Neutrophil (primary cell): ENCODE measurements at regions not wholly inside any gene's neighbourhood (a gene's known extent, or its start where the extent isn't known, plus 50 kb on each side); places are given as distances from the start of the nearest gene placed in this dataset.

Experiments
- H3K27ac ChIP-seq: fragments of 200-600 bp; sonication (generic); 2 replicates; pipeline ENCODE4 v1.5.1; 2016; ENCODE audit warnings: mild to moderate bottlenecking, moderate library complexity
- H3K27me3 ChIP-seq: fragments of 200-600 bp; sonication (generic); 2 replicates; pipeline ENCODE4 v1.6.0; 2016; ENCODE audit warnings: mild to moderate bottlenecking
- H3K36me3 ChIP-seq: fragments of 200-600 bp; sonication (generic); 2 replicates; pipeline ENCODE4 v1.5.1; 2017
- H3K4me1 ChIP-seq, 2 experiments: fragments of 200-600 bp in 1 of 2; sonication (generic) in 1 of 2; 1 replicate in 1 of 2; 2 replicates in 1 of 2; pipeline versions ENCODE4 v1.5.1 to v1.6.1; 2013 to 2016; ENCODE audit warnings: low read depth in 1 of 2, low read length in 1 of 2, mild to moderate bottlenecking in 1 of 2, moderate library complexity in 1 of 2; ENCODE audit not compliant: control insufficient read depth in 1 of 2, insufficient read depth in 1 of 2
- H3K4me3 ChIP-seq, 2 experiments: fragments of 200-600 bp in 1 of 2; sonication (generic) in 1 of 2; 1 replicate in 1 of 2; 2 replicates in 1 of 2; pipeline ENCODE4 v1.5.1; 2013 to 2016; ENCODE audit warnings: low read depth in 1 of 2, low read length in 1 of 2, mild to moderate bottlenecking in 1 of 2, moderate library complexity in 1 of 2
- H3K9me3 ChIP-seq: fragments of 200-600 bp; sonication (generic); 2 replicates; pipeline ENCODE4 v1.5.1; 2016
- TF ChIP-seq, protein P1 (sequence below): fragments of 200-600 bp; sonication (generic); IDR thresholded peaks from 2 replicates; pipeline ENCODE4 v1.5.1; 2016; ENCODE audit warnings: antibody characterized with exemption

DNA sequence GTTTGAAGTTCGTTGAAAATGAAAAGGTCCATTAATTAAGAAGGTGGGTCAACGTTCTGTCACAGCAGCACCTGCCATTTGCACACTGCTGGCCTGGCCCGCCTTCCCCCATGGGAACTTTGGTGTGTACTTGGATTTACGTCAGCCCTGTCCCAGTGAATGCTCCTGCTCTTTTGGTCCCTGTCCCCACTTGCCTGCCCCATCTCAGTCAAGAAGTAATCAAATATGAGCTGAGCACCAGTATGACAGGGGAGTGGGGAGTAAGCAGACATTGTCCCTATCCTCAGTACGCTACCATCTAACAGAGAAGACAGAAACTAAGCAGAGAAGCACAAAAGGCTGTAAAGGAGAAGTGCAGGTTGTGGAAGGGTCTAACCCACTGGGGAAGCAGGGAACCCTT lies 65.1 kb downstream of the SLC4A3 start:
- Histone ChIP-seq H3K4me1 (no peaks in the 10 kb centered on the region), H3K9me3 (no peaks in the 10 kb centered on the region), H3K4me3 (no peak overlapping the region), H3K27ac (no peak overlapping the region), H3K36me3 (no peaks in the 10 kb centered on the region), H3K27me3 (peaks cover 85% of the 10 kb centered on the region)
- TF ChIP-seq, protein P1, sequence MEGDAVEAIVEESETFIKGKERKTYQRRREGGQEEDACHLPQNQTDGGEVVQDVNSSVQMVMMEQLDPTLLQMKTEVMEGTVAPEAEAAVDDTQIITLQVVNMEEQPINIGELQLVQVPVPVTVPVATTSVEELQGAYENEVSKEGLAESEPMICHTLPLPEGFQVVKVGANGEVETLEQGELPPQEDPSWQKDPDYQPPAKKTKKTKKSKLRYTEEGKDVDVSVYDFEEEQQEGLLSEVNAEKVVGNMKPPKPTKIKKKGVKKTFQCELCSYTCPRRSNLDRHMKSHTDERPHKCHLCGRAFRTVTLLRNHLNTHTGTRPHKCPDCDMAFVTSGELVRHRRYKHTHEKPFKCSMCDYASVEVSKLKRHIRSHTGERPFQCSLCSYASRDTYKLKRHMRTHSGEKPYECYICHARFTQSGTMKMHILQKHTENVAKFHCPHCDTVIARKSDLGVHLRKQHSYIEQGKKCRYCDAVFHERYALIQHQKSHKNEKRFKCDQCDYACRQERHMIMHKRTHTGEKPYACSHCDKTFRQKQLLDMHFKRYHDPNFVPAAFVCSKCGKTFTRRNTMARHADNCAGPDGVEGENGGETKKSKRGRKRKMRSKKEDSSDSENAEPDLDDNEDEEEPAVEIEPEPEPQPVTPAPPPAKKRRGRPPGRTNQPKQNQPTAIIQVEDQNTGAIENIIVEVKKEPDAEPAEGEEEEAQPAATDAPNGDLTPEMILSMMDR = no peak

DNA sequence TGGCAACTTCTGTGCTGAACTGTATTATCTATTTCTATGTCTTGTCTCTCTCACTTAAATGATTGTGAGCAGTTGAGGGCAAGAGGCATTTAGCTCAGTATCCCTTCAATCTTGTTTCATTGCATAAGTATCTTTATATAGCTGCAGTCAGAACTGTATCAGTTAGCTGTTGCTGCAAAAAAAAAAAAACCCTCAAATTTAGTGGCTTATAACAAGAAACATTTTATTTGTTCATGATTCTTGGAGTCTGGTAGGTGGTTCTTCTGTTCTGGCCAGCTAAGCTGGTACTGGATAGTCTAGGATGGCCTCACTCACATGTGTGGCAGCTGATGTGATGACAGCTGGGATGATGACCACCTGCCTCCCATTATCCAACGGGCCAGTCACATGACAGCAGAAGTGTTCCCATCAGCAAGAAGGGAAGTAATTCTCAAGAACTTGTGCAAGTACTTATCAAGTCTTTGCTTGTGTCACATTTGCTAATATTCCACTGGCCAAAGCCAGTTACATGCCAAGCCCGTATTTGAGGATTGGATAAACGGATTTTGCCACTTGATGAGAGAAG lies 67.8 kb downstream of the SLC4A3 start:
- Histone ChIP-seq H3K27ac (no peak overlapping the region), H3K27me3 (peaks cover 93% of the 10 kb centered on the region), H3K4me1 (no peaks in the 10 kb centered on the region), H3K9me3 (no peaks in the 10 kb centered on the region), H3K4me3 (no peak overlapping the region), H3K36me3 (no peaks in the 10 kb centered on the region)
- TF ChIP-seq, protein P1 = no peak

DNA sequence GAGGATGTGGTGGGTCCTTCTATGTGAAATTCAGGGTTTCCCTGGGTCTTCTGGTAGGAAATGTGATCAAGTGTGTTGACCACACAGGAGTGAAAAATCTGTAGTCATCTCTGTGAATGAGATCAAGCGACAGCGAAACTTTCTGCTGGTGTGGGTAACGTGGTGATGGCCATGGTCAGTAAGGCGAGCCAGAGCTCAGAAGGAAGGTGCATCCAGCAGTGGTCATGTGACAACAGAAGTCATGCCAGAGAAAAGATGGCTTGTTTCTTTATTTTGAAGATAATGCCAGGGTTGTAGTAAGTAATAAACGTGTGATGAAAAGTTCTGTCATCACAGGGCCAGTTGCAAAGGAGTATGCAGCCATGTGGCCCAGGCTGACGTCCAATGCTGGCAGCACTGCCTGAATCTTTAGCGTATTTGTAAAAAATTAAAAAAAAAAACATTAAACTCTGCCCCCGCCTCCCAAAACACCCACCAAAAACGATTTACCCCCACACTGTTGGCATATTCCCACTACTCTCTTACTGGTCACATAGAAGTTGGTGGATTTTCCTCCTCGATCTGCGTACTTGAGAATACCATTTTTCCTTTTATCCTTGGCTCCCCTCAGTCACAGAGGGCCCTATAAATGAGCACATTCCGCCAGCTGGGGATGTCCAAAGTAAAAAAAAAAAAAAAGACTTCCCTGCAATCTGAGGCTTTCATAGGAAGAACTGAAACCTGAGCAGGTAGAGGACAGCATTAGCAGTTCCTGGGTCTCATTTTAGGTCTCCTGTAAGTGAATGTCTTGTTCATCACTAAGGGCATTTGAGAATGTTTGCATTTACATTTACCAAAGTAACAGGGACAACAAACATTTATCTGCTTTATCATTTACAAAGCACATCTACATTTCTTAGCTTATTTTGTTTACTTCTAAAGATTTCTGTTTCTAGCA lies 70.6 kb downstream of the SLC4A3 start:
- Histone ChIP-seq H3K4me1 (no peaks in the 10 kb centered on the region), H3K27ac (no peak overlapping the region), H3K27me3 (peaks cover 81% of the 10 kb centered on the region), H3K36me3 (no peaks in the 10 kb centered on the region), H3K9me3 (no peaks in the 10 kb centered on the region), H3K4me3 (no peak overlapping the region)
- TF ChIP-seq, protein P1 = no peak

DNA sequence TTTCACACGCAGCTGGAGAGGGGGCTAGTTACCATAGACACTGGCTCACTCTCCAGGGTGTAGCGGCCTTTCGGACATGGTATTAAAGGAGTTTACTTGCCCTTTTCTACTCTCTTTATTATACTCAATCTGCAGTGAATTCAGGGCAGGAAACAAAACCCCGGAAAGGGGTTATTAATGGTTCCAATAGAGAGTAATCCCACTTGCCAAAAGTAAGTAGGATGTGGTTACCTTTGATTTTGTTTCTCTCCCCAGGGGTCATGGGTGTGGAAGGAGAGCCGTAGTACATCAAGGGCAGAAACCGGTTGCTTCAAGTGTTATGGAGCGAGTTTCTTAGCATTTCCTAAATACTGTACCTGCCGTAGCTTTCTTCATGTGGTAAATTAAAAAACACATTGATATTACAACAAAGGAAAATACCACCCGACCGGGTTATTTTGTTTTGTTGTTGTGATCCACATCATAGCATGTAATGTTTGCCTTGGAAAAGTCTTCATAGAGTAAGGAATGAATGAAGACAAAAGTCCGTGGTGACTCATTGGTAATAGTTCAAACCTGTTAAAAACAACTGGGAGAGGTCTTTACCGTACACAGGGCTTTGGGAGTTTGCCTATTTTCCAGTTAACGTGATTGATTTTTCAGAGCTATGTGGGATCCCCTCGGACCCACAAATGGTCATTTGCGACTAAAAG lies 71.5 kb downstream of the SLC4A3 start:
- H3K36me3 ChIP-seq = no peaks in the 10 kb centered on the region
- no peaks in the 10 kb centered on the region for H3K4me1 ChIP-seq
- TF ChIP-seq, protein P1 = no peak
- H3K27ac ChIP-seq = no peak overlapping the region
- H3K27me3 ChIP-seq = peaks cover 81% of the 10 kb centered on the region
- H3K4me3 ChIP-seq = no peak overlapping the region
- H3K9me3 ChIP-seq = no peaks in the 10 kb centered on the region

DNA sequence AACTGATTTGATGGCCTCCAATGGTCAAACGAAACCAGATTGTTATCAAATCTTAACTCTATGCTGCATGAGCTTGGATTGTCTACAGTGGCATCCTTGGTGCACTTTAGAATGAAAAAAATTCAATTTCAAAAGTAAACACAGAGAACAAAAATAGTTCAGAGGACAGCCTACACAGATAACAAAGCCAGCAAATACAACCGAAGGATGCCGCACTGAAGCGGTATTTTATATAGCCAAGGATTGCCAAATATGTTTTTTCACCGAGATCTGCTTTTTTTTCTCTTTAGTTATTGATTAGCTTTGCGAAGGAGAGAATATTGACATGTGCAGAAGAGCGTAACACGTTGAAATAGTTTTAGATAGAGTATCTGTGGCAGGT lies 72.0 kb downstream of the SLC4A3 start:
- TF ChIP-seq, protein P1 = no peak
- H3K4me1 ChIP-seq = no peaks in the 10 kb centered on the region
- no peak overlapping the region for H3K4me3 ChIP-seq
- H3K27me3 ChIP-seq = peaks cover 79% of the 10 kb centered on the region
- H3K9me3 ChIP-seq = no peaks in the 10 kb centered on the region
- no peak overlapping the region for H3K27ac ChIP-seq
- no peaks in the 10 kb centered on the region for H3K36me3 ChIP-seq
